H9 (cell line): ENCODE measurements at regions not wholly inside any gene's neighbourhood (a gene's known extent, or its start where the extent isn't known, plus 50 kb on each side); places are given as distances from the start of the nearest gene placed in this dataset.

Source experiments
- DNase-seq: peaks from one replicate; pipeline ENCODE4 v3.0.0-alpha.2; 2017
- H2AFZ ChIP-seq: one replicate; pipeline ENCODE4 v1.6.1; 2013; ENCODE audit warnings: mild to moderate bottlenecking, low read length, control low read depth, moderate library complexity
- H2AK5ac ChIP-seq: 2 replicates; pipeline ENCODE4 v1.6.1; 2013; ENCODE audit warnings: low read length, control low read depth, mixed read lengths; ENCODE audit not compliant: insufficient read length
- H2BK120ac ChIP-seq: one replicate; pipeline ENCODE4 v1.6.1; 2013; ENCODE audit warnings: low read depth, mild to moderate bottlenecking, low read length, control low read depth, inconsistent platforms; ENCODE audit not compliant: poor library complexity, severe bottlenecking
- H2BK12ac ChIP-seq: 2 replicates; pipeline ENCODE4 v1.6.1; 2013; ENCODE audit warnings: low read length, control low read depth, mixed read lengths, low read depth; ENCODE audit not compliant: insufficient read length
- H2BK15ac ChIP-seq: 2 replicates; pipeline ENCODE4 v1.6.1; 2013; ENCODE audit warnings: low read depth, low read length, control low read depth
- H2BK20ac ChIP-seq: one replicate; pipeline ENCODE4 v1.6.1; 2013; ENCODE audit warnings: low read depth, mild to moderate bottlenecking, low read length, control low read depth, inconsistent platforms; ENCODE audit not compliant: poor library complexity, severe bottlenecking
- H2BK5ac ChIP-seq: 2 replicates; pipeline ENCODE4 v1.6.1; 2013; ENCODE audit warnings: low read length, control low read depth, mixed read lengths; ENCODE audit not compliant: insufficient read length
- H3K14ac ChIP-seq: 2 replicates; pipeline ENCODE4 v1.6.1; 2013; ENCODE audit warnings: low read length, control low read depth; ENCODE audit not compliant: insufficient read depth
- H3K18ac ChIP-seq: 2 replicates; pipeline ENCODE4 v1.6.1; 2013; ENCODE audit warnings: low read depth, mild to moderate bottlenecking, mixed read lengths, low read length, control low read depth; ENCODE audit not compliant: insufficient read length
- H3K23ac ChIP-seq: 2 replicates; pipeline ENCODE4 v1.6.1; 2013; ENCODE audit warnings: low read length, control low read depth, mixed read lengths, low read depth; ENCODE audit not compliant: insufficient read length
- H3K23me2 ChIP-seq: 2 replicates; pipeline ENCODE4 v1.6.1; 2013; ENCODE audit warnings: low read depth, mild to moderate bottlenecking, mixed read lengths, low read length, control low read depth; ENCODE audit not compliant: insufficient read length, poor library complexity, severe bottlenecking
- H3K27ac ChIP-seq: 2 replicates; pipeline ENCODE4 v1.5.1; 2013; ENCODE audit warnings: low read length, control low read depth, mixed read lengths, low read depth; ENCODE audit not compliant: insufficient read length
- H3K27me3 ChIP-seq: 2 replicates; pipeline ENCODE4 v1.6.1; 2013; ENCODE audit warnings: low read length, control low read depth, inconsistent platforms; ENCODE audit not compliant: insufficient read depth
- H3K4ac ChIP-seq: 2 replicates; pipeline ENCODE4 v1.6.1; 2013; ENCODE audit warnings: low read depth, mild to moderate bottlenecking, control low read depth, inconsistent platforms, low read length, moderate library complexity
- H3K4me1 ChIP-seq: 2 replicates; pipeline ENCODE4 v1.6.1; 2013; ENCODE audit warnings: low read length, control low read depth, inconsistent platforms; ENCODE audit not compliant: insufficient read depth
- H3K4me2 ChIP-seq: 2 replicates; pipeline ENCODE4 v1.6.1; 2013; ENCODE audit warnings: low read length, control low read depth, mixed read lengths; ENCODE audit not compliant: insufficient read length, insufficient read depth
- H3K56ac ChIP-seq: 2 replicates; pipeline ENCODE4 v1.6.1; 2013; ENCODE audit warnings: low read depth, mild to moderate bottlenecking, mixed read lengths, low read length, control low read depth; ENCODE audit not compliant: insufficient read length
- H3K79me1 ChIP-seq: 2 replicates; pipeline ENCODE4 v1.6.1; 2013; ENCODE audit warnings: low read depth, mild to moderate bottlenecking, moderate library complexity, low read length, control low read depth, inconsistent platforms; ENCODE audit not compliant: insufficient read depth, poor library complexity, severe bottlenecking
- H3K79me2 ChIP-seq: 2 replicates; pipeline ENCODE4 v1.6.1; 2013; ENCODE audit warnings: low read length, control low read depth, inconsistent platforms; ENCODE audit not compliant: insufficient read depth
- H3K9ac ChIP-seq: 2 replicates; pipeline ENCODE4 v1.6.1; 2013; ENCODE audit warnings: low read length, control low read depth, mixed read lengths; ENCODE audit not compliant: insufficient read length; ENCODE audit errors: extremely low read depth
- H3K9me3 ChIP-seq: one replicate; pipeline ENCODE4 v1.6.1; 2013; ENCODE audit warnings: low read depth, low read length, inconsistent platforms; ENCODE audit not compliant: control insufficient read depth
- H3T11ph ChIP-seq: one replicate; pipeline ENCODE4 v1.6.1; 2013; ENCODE audit warnings: mild to moderate bottlenecking, low read length, control low read depth, inconsistent platforms
- H4K20me1 ChIP-seq: one replicate; pipeline ENCODE4 v1.6.1; 2013; ENCODE audit not compliant: control insufficient read depth, insufficient read length, insufficient read depth
- H4K5ac ChIP-seq: 2 replicates; pipeline ENCODE4 v1.6.1; 2013; ENCODE audit warnings: low read depth, mild to moderate bottlenecking, mixed read lengths, low read length, control low read depth; ENCODE audit not compliant: insufficient read length
- H4K8ac ChIP-seq: replicated peaks from 2 replicates; pipeline ENCODE4 v1.6.1; 2013; ENCODE audit warnings: low read length, control low read depth, mixed read lengths, low read depth; ENCODE audit not compliant: insufficient read length
- H4K91ac ChIP-seq: 2 replicates; pipeline ENCODE4 v1.6.1; 2013; ENCODE audit warnings: low read depth, mild to moderate bottlenecking, moderate library complexity, mixed read lengths, low read length, control low read depth; ENCODE audit not compliant: insufficient read length
- H3K27ac Mint-ChIP-seq, 3 experiments: 2 replicates in 2 of 3; 3 replicates in 1 of 3; pipeline ENCODE4 v1.8.0; 2020 to 2021; ENCODE audit warnings: mixed read lengths in 3 of 3, mild to moderate bottlenecking in 1 of 3, moderate library complexity in 1 of 3
- H3K27me3 Mint-ChIP-seq: 2 replicates; pipeline ENCODE4 v1.8.0; 2021; ENCODE audit warnings: low read depth, mild to moderate bottlenecking, moderate library complexity, mixed read lengths
- H3K36me3 Mint-ChIP-seq, 3 experiments: 2 replicates in 2 of 3; 3 replicates in 1 of 3; pipeline ENCODE4 v1.8.0; 2020 to 2021; ENCODE audit warnings: low read depth in 3 of 3, mixed read lengths in 3 of 3; ENCODE audit not compliant: insufficient read depth in 1 of 3
- H3K4me1 Mint-ChIP-seq, 2 experiments: 2 replicates each; pipeline ENCODE4 v1.8.0; 2020; ENCODE audit warnings: mixed read lengths in 2 of 2
- H3K4me3 Mint-ChIP-seq, 2 experiments: 2 replicates in 1 of 2; 3 replicates in 1 of 2; pipeline ENCODE4 v1.8.0; 2020 to 2021; ENCODE audit warnings: mild to moderate bottlenecking in 2 of 2, mixed read lengths in 2 of 2, moderate library complexity in 1 of 2
- H3K9me3 Mint-ChIP-seq, 2 experiments: 2 replicates in 1 of 2; 3 replicates in 1 of 2; pipeline ENCODE4 v1.8.0; 2020; ENCODE audit warnings: mild to moderate bottlenecking in 2 of 2, mixed read lengths in 2 of 2, moderate library complexity in 1 of 2
- CTCF ChIP-seq: fragments of 200-600 bp; sonication (generic); conservative IDR thresholded peaks from 3 replicates; pipeline ENCODE4 v1.8.0; 2021; ENCODE audit warnings: antibody characterized with exemption, mild to moderate bottlenecking
- WGBS: extraction: QIAGEN DNeasy Blood & Tissue Kit; methylation state at CpG from one replicate; pipeline ENCODE4 v1.1.7; 2013; ENCODE audit warnings: missing lambda C conversion rate, low lambda C conversion rate, mixed read lengths; ENCODE audit not compliant: insufficient read length; ENCODE audit errors: extremely low coverage; 5-methylcytosine and 5-hydroxymethylcytosine counted together

GRCh38 chr15:39363761-39364586 lies 216.9 kb upstream of the THBS1 start:
- H3K9me3 Mint-ChIP-seq, result peaks cover 0 to 4% of the 10 kb centered on the region in 2 experiments; a peak in 2 of 5 replicates
- H3K4me2 ChIP-seq, result no peak overlapping the region
- H3K18ac ChIP-seq, result no peak overlapping the region
- H3K79me2 ChIP-seq, result no peaks in the 10 kb centered on the region
- peaks cover 0 to 5% (median 0%) of the 10 kb centered on the region in 3 experiments; a peak in 3 of 7 replicates for H3K36me3 Mint-ChIP-seq
- H3K9me3 ChIP-seq, result no peaks in the 10 kb centered on the region
- H3T11ph ChIP-seq, result no peak overlapping the region
- H3K4me1 Mint-ChIP-seq, result peaks cover 6% of the 10 kb centered on the region in 2 experiments
- no peak overlapping the region for H3K4ac ChIP-seq
- H4K8ac ChIP-seq, result no peak overlapping the region
- no peaks in the 10 kb centered on the region for H3K23me2 ChIP-seq
- H2BK20ac ChIP-seq, result no peak overlapping the region
- no peak overlapping the region for H3K27ac ChIP-seq
- H2AFZ ChIP-seq, result no peak overlapping the region
- no peaks in the 10 kb centered on the region for H3K79me1 ChIP-seq
- H3K56ac ChIP-seq, result no peak overlapping the region
- no peaks in the 10 kb centered on the region; the same call in 1 of the 2 replicates for H3K4me1 ChIP-seq
- no peak overlapping the region for H4K91ac ChIP-seq
- no peak overlapping the region for H2BK15ac ChIP-seq
- H3K9ac ChIP-seq, result no peak overlapping the region
- H3K4me3 Mint-ChIP-seq, result no peak overlapping the region
- no peak overlapping the region for H2AK5ac ChIP-seq
- no peak overlapping the region for H4K5ac ChIP-seq
- H2BK12ac ChIP-seq, result no peak overlapping the region
- no CpG with 5 or more reads among the region's 5 CpGs for WGBS
- H4K20me1 ChIP-seq, result no peaks in the 10 kb centered on the region
- H3K27me3 ChIP-seq, result no peaks in the 10 kb centered on the region
- DNase-seq, result no peak
- no peak overlapping the region for H3K14ac ChIP-seq
- H2BK5ac ChIP-seq, result no peak overlapping the region
- H3K27me3 Mint-ChIP-seq, result no peaks in the 10 kb centered on the region
- H2BK120ac ChIP-seq, result no peak overlapping the region
- no peak overlapping the region for H3K23ac ChIP-seq
- H3K27ac Mint-ChIP-seq, result no peak overlapping the region; a peak in 1 of 7 replicates
- no peak for TF ChIP-seq CTCF
